HG03135 (cell line): ENCODE measurements at regions not wholly inside any gene's neighbourhood (a gene's known extent, or its start where the extent isn't known, plus 50 kb on each side); places are given as distances from the start of the nearest gene placed in this dataset.
"Not testable (repeated sequence)": the region's sequence is repeated elsewhere in the genome, so short reads cannot be mapped to it uniquely, and the experiment has no call there.

Experiments
- ATAC-seq: cut with Tn5 transposase; IDR thresholded peaks from one replicate; pipeline ENCODE4 v1.9.1; 2021; ENCODE audit warnings: mild to moderate bottlenecking, moderate library complexity; ENCODE audit not compliant: unreplicated experiment

- no peak for ATAC-seq
These were observed 174.3 kb upstream of the KRR1 start for GRCh38 chr12:75685617-75686225.

- no peak for ATAC-seq
These were observed 173.5 kb upstream of the KRR1 start for GRCh38 chr12:75684678-75685616.

- not testable (repeated sequence) for ATAC-seq
These were observed 172.7 kb upstream of the KRR1 start for GRCh38 chr12:75683995-75684586.

- no peak for ATAC-seq
These were observed 171.8 kb upstream of the KRR1 start for GRCh38 chr12:75683220-75683619.

GRCh38 chr12:75677522-75677921 is 166.1 kb upstream of the KRR1 start:
- no peak for ATAC-seq

- ATAC-seq, result no peak
These were observed 163.0 kb upstream of the KRR1 start for GRCh38 chr12:75674393-75674792.

- no peak for ATAC-seq
These were observed 160.8 kb upstream of the KRR1 start for GRCh38 chr12:75672200-75672599.

GRCh38 chr12:75670216-75670615 is 158.8 kb upstream of the KRR1 start:
- ATAC-seq, result no peak

- no peak for ATAC-seq
These were observed 155.5 kb upstream of the KRR1 start for GRCh38 chr12:75666939-75667334.

- ATAC-seq, result no peak
These were observed 154.9 kb upstream of the KRR1 start for GRCh38 chr12:75666126-75666938.

- ATAC-seq, result no peak
These were observed 153.8 kb upstream of the KRR1 start for GRCh38 chr12:75665216-75665615.

- no peak for ATAC-seq
These were observed 151.2 kb upstream of the KRR1 start for GRCh38 chr12:75662511-75663159.

GRCh38 chr12:75661908-75662307 is 150.5 kb upstream of the KRR1 start:
- no peak for ATAC-seq

- no peak for ATAC-seq
These were observed 149.5 kb upstream of the KRR1 start for GRCh38 chr12:75660805-75661404.

GRCh38 chr12:75660107-75660530 is 148.7 kb upstream of the KRR1 start:
- no peak for ATAC-seq

GRCh38 chr12:75658901-75659823 is 147.8 kb upstream of the KRR1 start:
- no peak for ATAC-seq

GRCh38 chr12:75658286-75658685 is 146.9 kb upstream of the KRR1 start:
- no peak for ATAC-seq

GRCh38 chr12:75657831-75658230 is 146.4 kb upstream of the KRR1 start:
- ATAC-seq, result no peak

GRCh38 chr12:75657354-75657753 is 145.9 kb upstream of the KRR1 start:
- not testable (repeated sequence) for ATAC-seq
